ENCODE measurements at regions not wholly inside any gene's neighbourhood (a gene's known extent, or its start where the extent isn't known, plus 50 kb on each side); places are given as distances from the start of the nearest gene placed in this dataset.

- TF ChIP-seq CTCF (conservative IDR thresholded peaks at IDR 0.05 in 1 of 2, IDR thresholded peaks at IDR 0.05 in 1 of 2; ENCODE audit: extremely low read depth in 1 of 2, insufficient read depth in 1 of 2, low read depth in 1 of 2, low read length in 2 of 2): no peak
- TF ChIP-seq EZH2 (IDR thresholded peaks at IDR 0.05; ENCODE audit: borderline replicate concordance, low read length): no peak
Measured at GRCh38 chr4:55272102-55272501, 73.9 kb upstream of the SRD5A3 start.

Data from mammary epithelial cell (primary cell).